Thymus (tissue), 11 donors: ENCODE measurements at regions not wholly inside any gene's neighbourhood (a gene's known extent, or its start where the extent isn't known, plus 50 kb on each side); places are given as distances from the start of the nearest gene placed in this dataset.

Source experiments
- DNase-seq, 9 donors: peaks; one replicate each; pipeline ENCODE4 v3.0.0-alpha.2; 2013; ENCODE audit warnings: low spot score in 9 of 9, low read depth in 6 of 9, missing footprints in 1 of 9
- H3K27ac ChIP-seq, 2 donors: one replicate each; pipeline ENCODE4 v1.5.1; 2013; ENCODE audit warnings: control low read depth in 1 of 2, low read depth in 1 of 2, low read length in 1 of 2, mild to moderate bottlenecking in 1 of 2, moderate library complexity in 1 of 2
- H3K27me3 ChIP-seq, 2 donors: one replicate each; pipeline ENCODE4 v1.5.1; 2013; ENCODE audit warnings: low read length in 1 of 2; ENCODE audit not compliant: control insufficient read depth in 2 of 2, insufficient read depth in 1 of 2
- H3K36me3 ChIP-seq, 2 donors: one replicate each; pipeline ENCODE4 v1.5.1; 2013; ENCODE audit warnings: low read length in 1 of 2, mild to moderate bottlenecking in 1 of 2, moderate library complexity in 1 of 2; ENCODE audit not compliant: control insufficient read depth in 2 of 2, insufficient read depth in 2 of 2
- H3K4me1 ChIP-seq, 2 donors: one replicate each; pipeline ENCODE4 v1.5.1; 2013; ENCODE audit warnings: low read length in 2 of 2; ENCODE audit not compliant: control insufficient read depth in 2 of 2, insufficient read depth in 2 of 2
- H3K4me3 ChIP-seq, 2 donors: one replicate each; pipeline ENCODE4 v1.5.1; 2013; ENCODE audit warnings: low read length in 2 of 2, control low read depth in 1 of 2, mild to moderate bottlenecking in 1 of 2
- H3K9me3 ChIP-seq, 2 donors: one replicate each; pipeline ENCODE4 v1.5.1; 2013; ENCODE audit warnings: low read length in 1 of 2, mild to moderate bottlenecking in 1 of 2; ENCODE audit not compliant: control insufficient read depth in 2 of 2, insufficient read depth in 1 of 2
- WGBS: extraction: QIAGEN DNeasy Blood & Tissue Kit; methylation state at CpG from one replicate; pipeline ENCODE4 v1.1.7; 2013; 5-methylcytosine and 5-hydroxymethylcytosine counted together
- donor health status: healthy.

GRCh38 chr2:172196768-172197431, 94.2 kb upstream of the DLX2 start:
- H3K27ac ChIP-seq, result peak overlapping the region in 1 of 2 donors; percentile 33
- no peaks in the 10 kb centered on the region for H3K36me3 ChIP-seq
- no peak overlapping the region for H3K4me3 ChIP-seq
- H3K4me1 ChIP-seq, result peaks cover 3 to 31% of the 10 kb centered on the region in 2 donors
- peak in 3 of 9 donors; percentile 21 to 59 (median 30) for DNase-seq
- WGBS, result 34% methylated on average over 17 of the region's 17 CpGs
- no peaks in the 10 kb centered on the region for H3K27me3 ChIP-seq
- H3K9me3 ChIP-seq, result peaks cover 0 to 15% of the 10 kb centered on the region in 2 donors

GRCh38 chr2:172198361-172198760, 95.7 kb upstream of the DLX2 start:
- Histone ChIP-seq H3K4me1 (peaks cover 3 to 31% of the 10 kb centered on the region in 2 donors), H3K4me3 (no peak overlapping the region), H3K27ac (no peak overlapping the region), H3K36me3 (no peaks in the 10 kb centered on the region), H3K27me3 (no peaks in the 10 kb centered on the region), H3K9me3 (peaks cover 0 to 12% of the 10 kb centered on the region in 2 donors)
- no peak for DNase-seq
- WGBS, result 95% methylated on average over 4 of the region's 4 CpGs

- H3K9me3 ChIP-seq, result peaks cover 0 to 10% of the 10 kb centered on the region in 2 donors
- no peak for DNase-seq
- peaks cover 3 to 31% of the 10 kb centered on the region in 2 donors for H3K4me1 ChIP-seq
- H3K4me3 ChIP-seq, result no peak overlapping the region
- WGBS, result 13% methylated on average over 1 of the region's 1 CpG
- no peaks in the 10 kb centered on the region for H3K27me3 ChIP-seq
- H3K27ac ChIP-seq, result no peak overlapping the region
- no peaks in the 10 kb centered on the region for H3K36me3 ChIP-seq
These were observed 96.2 kb upstream of the DLX2 start for GRCh38 chr2:172198908-172199307.

- H3K27me3 ChIP-seq, result no peaks in the 10 kb centered on the region
- DNase-seq, result no peak
- H3K4me3 ChIP-seq, result no peak overlapping the region
- H3K27ac ChIP-seq, result no peak overlapping the region
- H3K4me1 ChIP-seq, result peaks cover 3 to 31% of the 10 kb centered on the region in 2 donors
- no peaks in the 10 kb centered on the region for H3K36me3 ChIP-seq
- WGBS, result 98% methylated on average over 2 of the region's 2 CpGs
- H3K9me3 ChIP-seq, result peaks cover 0 to 9% of the 10 kb centered on the region in 2 donors
These were observed 97.9 kb upstream of the DLX2 start for GRCh38 chr2:172200495-172201085.

- H3K4me1 ChIP-seq, result peaks cover 0 to 5% of the 10 kb centered on the region in 2 donors
- DNase-seq, result no peak
- peaks cover 0 to 6% of the 10 kb centered on the region in 2 donors for H3K9me3 ChIP-seq
- H3K27me3 ChIP-seq, result no peaks in the 10 kb centered on the region
- WGBS, result 96% methylated on average over 7 of the region's 7 CpGs
- no peak overlapping the region for H3K4me3 ChIP-seq
- no peaks in the 10 kb centered on the region for H3K36me3 ChIP-seq
- no peak overlapping the region for H3K27ac ChIP-seq
These were observed 101.6 kb upstream of the DLX2 start for GRCh38 chr2:172204309-172204708.

GRCh38 chr2:172204762-172205161, 102.1 kb upstream of the DLX2 start:
- Histone ChIP-seq H3K9me3 (peaks cover 0 to 3% of the 10 kb centered on the region in 2 donors), H3K4me3 (no peak overlapping the region), H3K27ac (no peak overlapping the region), H3K27me3 (no peaks in the 10 kb centered on the region), H3K4me1 (peaks cover 0 to 5% of the 10 kb centered on the region in 2 donors), H3K36me3 (no peaks in the 10 kb centered on the region)
- 98% methylated on average over 2 of the region's 2 CpGs for WGBS
- no peak for DNase-seq

GRCh38 chr2:172205292-172205691, 102.6 kb upstream of the DLX2 start:
- DNase-seq, result no peak
- Histone ChIP-seq H3K36me3 (no peaks in the 10 kb centered on the region), H3K27ac (no peak overlapping the region), H3K27me3 (no peaks in the 10 kb centered on the region), H3K9me3 (peaks cover 0 to under 1% of the 10 kb centered on the region in 2 donors), H3K4me3 (no peak overlapping the region), H3K4me1 (peaks cover 0 to 5% of the 10 kb centered on the region in 2 donors)
- WGBS, result 69% methylated on average over 4 of the region's 4 CpGs

GRCh38 chr2:172207911-172208310, 105.2 kb upstream of the DLX2 start:
- peaks cover 3 to 10% of the 10 kb centered on the region in 2 donors for H3K4me1 ChIP-seq
- H3K27me3 ChIP-seq, result no peaks in the 10 kb centered on the region
- H3K36me3 ChIP-seq, result no peaks in the 10 kb centered on the region
- DNase-seq, result no peak
- H3K9me3 ChIP-seq, result no peaks in the 10 kb centered on the region
- 97% methylated on average over 5 of the region's 5 CpGs for WGBS
- H3K27ac ChIP-seq, result no peak overlapping the region
- H3K4me3 ChIP-seq, result no peak overlapping the region

- no peaks in the 10 kb centered on the region for H3K9me3 ChIP-seq
- DNase-seq, result no peak
- H3K36me3 ChIP-seq, result no peaks in the 10 kb centered on the region
- H3K4me3 ChIP-seq, result no peak overlapping the region
- H3K27ac ChIP-seq, result no peak overlapping the region
- H3K27me3 ChIP-seq, result no peaks in the 10 kb centered on the region
- 64% methylated on average over 6 of the region's 6 CpGs for WGBS
- H3K4me1 ChIP-seq, result peaks cover 3 to 10% of the 10 kb centered on the region in 2 donors
These were observed 106.2 kb upstream of the DLX2 start for GRCh38 chr2:172208791-172209325.
